Neural progenitor cell (in vitro differentiated cells): ENCODE measurements at regions not wholly inside any gene's neighbourhood (a gene's known extent, or its start where the extent isn't known, plus 50 kb on each side); places are given as distances from the start of the nearest gene placed in this dataset.
"Not testable (repeated sequence)": the region's sequence is repeated elsewhere in the genome, so short reads cannot be mapped to it uniquely, and the experiment has no call there.

Experiments used
- DNase-seq: peaks from one replicate; pipeline ENCODE4 v3.0.0-alpha.2; 2016; ENCODE audit warnings: low spot score
- H2AFZ ChIP-seq: fragments of 200-600 bp; sonication (generic); replicated peaks from 2 replicates; pipeline ENCODE4 v1.6.1; 2016; ENCODE audit warnings: antibody characterized with exemption
- H3F3A ChIP-seq: fragments of 200-600 bp; sonication (generic); 2 replicates; pipeline ENCODE4 v1.6.1; 2016; ENCODE audit warnings: antibody characterized with exemption, low read depth
- H3K27ac ChIP-seq: fragments of 200-600 bp; sonication (generic); 2 replicates; pipeline ENCODE4 v1.5.1; 2016; ENCODE audit warnings: mild to moderate bottlenecking
- H3K27me3 ChIP-seq: fragments of 200-600 bp; sonication (generic); 2 replicates; pipeline ENCODE4 v1.6.1; 2016; ENCODE audit warnings: mild to moderate bottlenecking, moderate library complexity
- H3K36me3 ChIP-seq: fragments of 200-600 bp; sonication (generic); 2 replicates; pipeline ENCODE4 v1.5.1; 2016
- H3K4me1 ChIP-seq: fragments of 200-600 bp; sonication (generic); 2 replicates; pipeline ENCODE4 v1.6.1; 2016; ENCODE audit warnings: mixed run types
- H3K4me2 ChIP-seq: fragments of 200-600 bp; sonication (generic); 2 replicates; pipeline ENCODE4 v1.6.1; 2016
- H3K4me3 ChIP-seq: fragments of 200-600 bp; sonication (generic); 2 replicates; pipeline ENCODE4 v1.5.1; 2016
- H3K79me2 ChIP-seq: fragments of 200-600 bp; sonication (generic); 2 replicates; pipeline ENCODE4 v1.6.1; 2016; ENCODE audit warnings: low read depth
- H3K9ac ChIP-seq: fragments of 200-600 bp; sonication (generic); 2 replicates; pipeline ENCODE4 v1.6.1; 2016
- H3K9me3 ChIP-seq: fragments of 200-600 bp; sonication (generic); 2 replicates; pipeline ENCODE4 v1.5.1; 2016; ENCODE audit warnings: low read depth
- H4K20me1 ChIP-seq: fragments of 200-600 bp; sonication (generic); 2 replicates; pipeline ENCODE4 v1.6.1; 2016; ENCODE audit warnings: low read depth
- H3K27ac Mint-ChIP-seq: 3 replicates; pipeline ENCODE4 v1.8.0; 2021; ENCODE audit warnings: mixed read lengths
- H3K27me3 Mint-ChIP-seq: 2 replicates; pipeline ENCODE4 v1.8.0; 2022; ENCODE audit warnings: low read depth, mild to moderate bottlenecking, inconsistent platforms, moderate library complexity, mixed read lengths; ENCODE audit not compliant: insufficient read depth
- H3K36me3 Mint-ChIP-seq: 3 replicates; pipeline ENCODE4 v1.8.0; 2021; ENCODE audit warnings: mixed read lengths
- H3K4me1 Mint-ChIP-seq: 3 replicates; pipeline ENCODE4 v1.8.0; 2021; ENCODE audit warnings: mixed read lengths
- H3K4me3 Mint-ChIP-seq: 3 replicates; pipeline ENCODE4 v1.8.0; 2021; ENCODE audit warnings: mild to moderate bottlenecking, moderate library complexity, mixed read lengths
- H3K9me3 Mint-ChIP-seq: 3 replicates; pipeline ENCODE4 v1.8.0; 2020; ENCODE audit warnings: mixed read lengths
- CTCF ChIP-seq: fragments of 200-600 bp; sonication (generic); IDR thresholded peaks from 2 replicates; pipeline ENCODE4 v1.5.1; 2017; ENCODE audit warnings: antibody characterized with exemption, mild to moderate bottlenecking
- EZH2 ChIP-seq: fragments of 200-600 bp; sonication (generic); IDR thresholded peaks from 2 replicates; pipeline ENCODE4 v1.6.1; 2017; ENCODE audit warnings: antibody characterized with exemption, mild to moderate bottlenecking, moderate library complexity
- EZH2phosphoT487 ChIP-seq: fragments of 200-600 bp; sonication (generic); IDR thresholded peaks from 2 replicates; pipeline ENCODE4 v1.6.1; 2017; ENCODE audit warnings: antibody characterized with exemption

- H3K27me3 Mint-ChIP-seq: not testable (repeated sequence)
Observed at GRCh38 chr4:73671348-73671747, 51.1 kb upstream of the RASSF6 start.

GRCh38 chr4:73673286-73673685, 53.0 kb upstream of the RASSF6 start:
- H3K27me3 Mint-ChIP-seq: peaks cover 4% of the 10 kb centered on the region
- H3K27ac Mint-ChIP-seq: no peak overlapping the region
- H3K4me1 Mint-ChIP-seq: peaks cover 11% of the 10 kb centered on the region
- H3K4me3 Mint-ChIP-seq: no peak overlapping the region
- H3K36me3 Mint-ChIP-seq: no peaks in the 10 kb centered on the region
- no peaks in the 10 kb centered on the region for H3K79me2 ChIP-seq
- H4K20me1 ChIP-seq: no peaks in the 10 kb centered on the region
- no peak overlapping the region for H3K9ac ChIP-seq
- H3K9me3 ChIP-seq: no peaks in the 10 kb centered on the region
- no peaks in the 10 kb centered on the region for H3K9me3 Mint-ChIP-seq
- no peaks in the 10 kb centered on the region for H3F3A ChIP-seq
- no peak overlapping the region for H3K4me2 ChIP-seq
- no peak overlapping the region for H2AFZ ChIP-seq
- H3K4me3 ChIP-seq: no peak overlapping the region
- H3K27me3 ChIP-seq: no peaks in the 10 kb centered on the region
- TF ChIP-seq EZH2 (no peak), CTCF (no peak), EZH2phosphoT487 (no peak)
- DNase-seq: no peak
- no peaks in the 10 kb centered on the region for H3K4me1 ChIP-seq
- no peak overlapping the region for H3K27ac ChIP-seq
- H3K36me3 ChIP-seq: no peaks in the 10 kb centered on the region

More at GRCh38 chr4:73671348-73671747, 51.1 kb upstream of the RASSF6 start:
- H2AFZ ChIP-seq, DNase-seq, H3K9ac ChIP-seq, H3K36me3 ChIP-seq, H3F3A ChIP-seq, H3K4me1 Mint-ChIP-seq, H3K27me3 ChIP-seq, H3K27ac ChIP-seq, H3K79me2 ChIP-seq, H3K36me3 Mint-ChIP-seq, H3K4me2 ChIP-seq, H3K9me3 ChIP-seq, H3K9me3 Mint-ChIP-seq, H3K4me3 ChIP-seq, H4K20me1 ChIP-seq, H3K4me3 Mint-ChIP-seq, H3K27ac Mint-ChIP-seq, H3K4me1 ChIP-seq: not testable (repeated sequence)
- TF ChIP-seq CTCF: peak; percentile 32

- no peaks in the 10 kb centered on the region for H3K9me3 ChIP-seq
- no peak overlapping the region for H3K27ac ChIP-seq
- no peak overlapping the region for H2AFZ ChIP-seq
- H3K36me3 ChIP-seq: no peaks in the 10 kb centered on the region
- H3K4me1 Mint-ChIP-seq: peaks cover 11% of the 10 kb centered on the region
- no peaks in the 10 kb centered on the region for H3K9me3 Mint-ChIP-seq
- no peak overlapping the region for H3K27ac Mint-ChIP-seq
- no peaks in the 10 kb centered on the region for H3K79me2 ChIP-seq
- no peak for DNase-seq
- no peaks in the 10 kb centered on the region for H3K4me1 ChIP-seq
- H3K9ac ChIP-seq: no peak overlapping the region
- H3K36me3 Mint-ChIP-seq: no peaks in the 10 kb centered on the region
- no peak overlapping the region for H3K4me3 Mint-ChIP-seq
- no peak overlapping the region for H3K4me2 ChIP-seq
- no peaks in the 10 kb centered on the region for H3K27me3 ChIP-seq
- H4K20me1 ChIP-seq: no peaks in the 10 kb centered on the region
- no peak for TF ChIP-seq EZH2phosphoT487
- TF ChIP-seq EZH2: no peak
- no peak for TF ChIP-seq CTCF
- H3K4me3 ChIP-seq: no peak overlapping the region
- peaks cover 4% of the 10 kb centered on the region for H3K27me3 Mint-ChIP-seq
- H3F3A ChIP-seq: no peaks in the 10 kb centered on the region
Observed at GRCh38 chr4:73674451-73674919, 54.2 kb upstream of the RASSF6 start.

- Mint-ChIP-seq H3K4me1 (peaks cover 11% of the 10 kb centered on the region), H3K4me3 (no peak overlapping the region), H3K27me3 (peaks cover 4% of the 10 kb centered on the region), H3K36me3 (no peaks in the 10 kb centered on the region), H3K9me3 (no peaks in the 10 kb centered on the region), H3K27ac (no peak overlapping the region)
- Histone ChIP-seq H3K9me3 (no peaks in the 10 kb centered on the region), H3K27me3 (no peaks in the 10 kb centered on the region), H3K4me2 (no peak overlapping the region), H3K27ac (no peak overlapping the region), H3F3A (no peaks in the 10 kb centered on the region), H4K20me1 (no peaks in the 10 kb centered on the region), H3K9ac (no peak overlapping the region), H3K4me3 (no peak overlapping the region), H3K36me3 (no peaks in the 10 kb centered on the region), H2AFZ (no peak overlapping the region), H3K4me1 (no peaks in the 10 kb centered on the region), H3K79me2 (no peaks in the 10 kb centered on the region)
- no peak for TF ChIP-seq EZH2phosphoT487
- no peak for TF ChIP-seq CTCF
- TF ChIP-seq EZH2: no peak
- DNase-seq: no peak
Observed at GRCh38 chr4:73675623-73676022, 55.4 kb upstream of the RASSF6 start.
